Liver (tissue), 8 donors: ENCODE measurements at regions not wholly inside any gene's neighbourhood (a gene's known extent, or its start where the extent isn't known, plus 50 kb on each side); places are given as distances from the start of the nearest gene placed in this dataset.

Experiments
- DNase-seq: peaks from one replicate; pipeline ENCODE4 v3.0.0-alpha.2; 2017; ENCODE audit warnings: low spot score
- H3K27ac ChIP-seq, 2 donors: one replicate each; pipeline ENCODE4 v1.7.0; 2013; ENCODE audit warnings: inconsistent platforms in 2 of 2, low read length in 2 of 2, control low read depth in 1 of 2, low read depth in 1 of 2, mild to moderate bottlenecking in 1 of 2
- H3K27me3 ChIP-seq, 4 donors: one replicate each; pipeline versions ENCODE4 v1.6.1 to v1.7.0; 2013; ENCODE audit warnings: low read length in 3 of 4, inconsistent platforms in 1 of 4, mild to moderate bottlenecking in 1 of 4, moderate library complexity in 1 of 4; ENCODE audit not compliant: control insufficient read depth in 4 of 4, insufficient read depth in 4 of 4
- H3K36me3 ChIP-seq, 4 donors: one replicate each; pipeline versions ENCODE4 v1.6.1 to v1.7.0; 2013; ENCODE audit warnings: low read length in 3 of 4, mild to moderate bottlenecking in 3 of 4, low read depth in 1 of 4, moderate library complexity in 1 of 4; ENCODE audit not compliant: control insufficient read depth in 4 of 4, insufficient read depth in 3 of 4
- H3K4me1 ChIP-seq, 4 donors: one replicate each; pipeline versions ENCODE4 v1.6.1 to v1.7.0; 2013; ENCODE audit warnings: low read length in 3 of 4, mild to moderate bottlenecking in 3 of 4, moderate library complexity in 1 of 4; ENCODE audit not compliant: control insufficient read depth in 4 of 4, insufficient read depth in 4 of 4
- H3K4me3 ChIP-seq, 3 donors: one replicate each; pipeline versions ENCODE4 v1.6.1 to v1.7.0; 2013; ENCODE audit warnings: low read length in 3 of 3, control low read depth in 1 of 3, low read depth in 1 of 3, mild to moderate bottlenecking in 1 of 3
- H3K9ac ChIP-seq, 2 donors: one replicate each; pipeline ENCODE4 v1.7.0; 2013; ENCODE audit warnings: low read length in 2 of 2, mild to moderate bottlenecking in 2 of 2, moderate library complexity in 2 of 2, control low read depth in 1 of 2, low read depth in 1 of 2
- H3K9me3 ChIP-seq, 4 donors: one replicate each; pipeline versions ENCODE4 v1.6.1 to v1.7.0; 2013; ENCODE audit warnings: low read length in 3 of 4; ENCODE audit not compliant: control insufficient read depth in 4 of 4
- CTCF ChIP-seq: fragments of 150-350 bp; IDR thresholded peaks from 2 replicates; pipeline ENCODE4 v1.5.1; 2017; ENCODE audit warnings: improper control_type of control experiment, low read depth, low read length; ENCODE audit not compliant: missing input control
- EGR1 ChIP-seq, 2 donors: IDR thresholded peaks; 2 replicates each; pipeline ENCODE4 v1.6.1; 2016 to 2018; ENCODE audit warnings: antibody characterized with exemption in 2 of 2, low read depth in 2 of 2
- FOXA1 ChIP-seq: IDR thresholded peaks from 2 replicates; pipeline ENCODE4 v1.6.1; 2016; ENCODE audit warnings: antibody characterized with exemption
- FOXA2 ChIP-seq: IDR thresholded peaks from 2 replicates; pipeline ENCODE4 v1.6.1; 2016; ENCODE audit warnings: antibody characterized with exemption
- GABPA ChIP-seq, 2 donors: IDR thresholded peaks in 1 of 2; conservative IDR thresholded peaks in 1 of 2; 2 replicates each; pipeline ENCODE4 v1.6.1; 2016; ENCODE audit warnings: antibody characterized with exemption in 2 of 2, mild to moderate bottlenecking in 1 of 2, moderate library complexity in 1 of 2
- HNF4G ChIP-seq: IDR thresholded peaks from 2 replicates; pipeline ENCODE4 v1.6.1; 2016; ENCODE audit warnings: antibody characterized with exemption
- NR2F2 ChIP-seq: IDR thresholded peaks from 2 replicates; pipeline ENCODE4 v1.6.1; 2016; ENCODE audit warnings: antibody characterized with exemption
- RAD21 ChIP-seq, 2 donors: IDR thresholded peaks; 2 replicates each; pipeline ENCODE4 v1.6.1; 2016; ENCODE audit warnings: antibody characterized with exemption in 2 of 2, mild to moderate bottlenecking in 2 of 2
- RXRA ChIP-seq, 2 donors: IDR thresholded peaks; 2 replicates each; pipeline ENCODE4 v1.6.1; 2017 to 2018; ENCODE audit warnings: antibody characterized with exemption in 2 of 2, mild to moderate bottlenecking in 1 of 2
- SP1 ChIP-seq: IDR thresholded peaks from 2 replicates; pipeline ENCODE4 v1.6.1; 2018; ENCODE audit warnings: antibody characterized with exemption, mild to moderate bottlenecking
- TAF1 ChIP-seq: conservative IDR thresholded peaks from 2 replicates; pipeline ENCODE4 v1.6.1; 2016; ENCODE audit warnings: antibody characterized with exemption, mild to moderate bottlenecking
- YY1 ChIP-seq: IDR thresholded peaks from 2 replicates; pipeline ENCODE4 v1.6.1; 2016; ENCODE audit warnings: antibody characterized with exemption, mild to moderate bottlenecking
- whole genome bisulfite sequencing: extraction: QIAGEN DNeasy Blood & Tissue Kit; methylation state at CpG from one replicate; pipeline ENCODE4 v1.1.7; 2013; 5-methylcytosine and 5-hydroxymethylcytosine counted together
- TF ChIP-seq, protein P1 (sequence below): IDR thresholded peaks from 2 replicates; pipeline ENCODE4 v1.6.1; 2016; ENCODE audit warnings: antibody characterized with exemption
- TF ChIP-seq, protein P2 (sequence below): IDR thresholded peaks from 2 replicates; pipeline ENCODE4 v1.6.1; 2016; ENCODE audit warnings: antibody characterized with exemption
- TF ChIP-seq, protein P3 (sequence below): IDR thresholded peaks from 2 replicates; pipeline ENCODE4 v1.6.1; 2016; ENCODE audit warnings: antibody characterized with exemption, mild to moderate bottlenecking
- donor health status: healthy.
- donor health status: healthy.
- donor health status: healthy.
- donor health status: healthy.
- donor health status: healthy.

DNA sequence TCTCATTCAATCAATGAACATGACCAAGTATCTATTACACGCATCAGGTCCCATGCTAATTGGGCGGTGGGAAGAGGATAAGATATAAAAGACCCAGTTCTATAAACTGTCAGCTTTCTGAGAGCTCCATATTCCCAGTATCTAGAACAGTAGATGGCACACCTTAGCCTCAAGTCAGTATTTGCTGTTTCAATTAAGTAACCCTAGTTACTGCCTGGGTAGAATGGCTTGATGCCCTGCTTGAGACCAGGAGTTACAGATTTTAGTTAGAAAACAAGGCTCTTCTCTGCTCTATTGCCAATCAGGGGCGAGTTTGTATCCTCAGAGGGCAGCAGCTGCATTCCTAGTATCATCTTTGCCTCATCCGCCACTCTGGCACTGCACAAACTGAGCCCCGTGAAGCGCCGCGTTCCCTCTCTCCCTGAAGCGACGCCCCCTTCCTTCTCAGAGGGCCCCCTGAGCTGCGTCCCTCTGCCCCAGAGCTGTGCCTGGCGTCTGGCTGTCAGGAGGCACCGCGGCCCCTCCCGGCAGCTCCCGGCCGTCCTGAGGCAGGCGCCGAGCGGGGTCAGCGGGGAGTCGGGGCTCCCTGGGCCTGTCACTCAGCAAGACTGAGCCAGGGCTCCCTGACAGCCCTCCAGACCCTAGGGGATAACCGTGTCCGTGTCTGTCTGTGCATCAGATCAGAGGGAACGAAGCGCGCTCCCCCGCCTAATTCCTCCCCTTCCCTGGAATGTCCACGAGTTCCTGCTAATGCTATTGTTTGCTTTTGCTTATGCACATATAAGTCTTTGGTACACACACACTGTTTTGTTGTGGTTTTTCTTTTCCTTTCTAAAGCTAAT lies 212.4 kb upstream of the TTC29 start:
- Histone ChIP-seq H3K9ac (no peak overlapping the region), H3K27ac (no peak overlapping the region)
- TF ChIP-seq TAF1 (no peak), YY1 (no peak), HNF4G (no peak), GABPA (IDR thresholded peaks at IDR 0.05 in 1 of 2, conservative IDR thresholded peaks at IDR 0.05 in 1 of 2) (no peak), FOXA1 (no peak), RXRA (IDR thresholded peaks at IDR 0.05) (no peak), EGR1 (IDR thresholded peaks at IDR 0.05; ENCODE audit: low read depth in 2 of 2) (no peak), FOXA2 (no peak), SP1 (no peak)
- TF ChIP-seq, protein P1, sequence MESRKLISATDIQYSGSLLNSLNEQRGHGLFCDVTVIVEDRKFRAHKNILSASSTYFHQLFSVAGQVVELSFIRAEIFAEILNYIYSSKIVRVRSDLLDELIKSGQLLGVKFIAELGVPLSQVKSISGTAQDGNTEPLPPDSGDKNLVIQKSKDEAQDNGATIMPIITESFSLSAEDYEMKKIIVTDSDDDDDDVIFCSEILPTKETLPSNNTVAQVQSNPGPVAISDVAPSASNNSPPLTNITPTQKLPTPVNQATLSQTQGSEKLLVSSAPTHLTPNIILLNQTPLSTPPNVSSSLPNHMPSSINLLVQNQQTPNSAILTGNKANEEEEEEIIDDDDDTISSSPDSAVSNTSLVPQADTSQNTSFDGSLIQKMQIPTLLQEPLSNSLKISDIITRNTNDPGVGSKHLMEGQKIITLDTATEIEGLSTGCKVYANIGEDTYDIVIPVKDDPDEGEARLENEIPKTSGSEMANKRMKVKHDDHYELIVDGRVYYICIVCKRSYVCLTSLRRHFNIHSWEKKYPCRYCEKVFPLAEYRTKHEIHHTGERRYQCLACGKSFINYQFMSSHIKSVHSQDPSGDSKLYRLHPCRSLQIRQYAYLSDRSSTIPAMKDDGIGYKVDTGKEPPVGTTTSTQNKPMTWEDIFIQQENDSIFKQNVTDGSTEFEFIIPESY = no peak
- TF ChIP-seq, protein P2, sequence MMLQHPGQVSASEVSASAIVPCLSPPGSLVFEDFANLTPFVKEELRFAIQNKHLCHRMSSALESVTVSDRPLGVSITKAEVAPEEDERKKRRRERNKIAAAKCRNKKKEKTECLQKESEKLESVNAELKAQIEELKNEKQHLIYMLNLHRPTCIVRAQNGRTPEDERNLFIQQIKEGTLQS = no peak
- TF ChIP-seq, protein P3, sequence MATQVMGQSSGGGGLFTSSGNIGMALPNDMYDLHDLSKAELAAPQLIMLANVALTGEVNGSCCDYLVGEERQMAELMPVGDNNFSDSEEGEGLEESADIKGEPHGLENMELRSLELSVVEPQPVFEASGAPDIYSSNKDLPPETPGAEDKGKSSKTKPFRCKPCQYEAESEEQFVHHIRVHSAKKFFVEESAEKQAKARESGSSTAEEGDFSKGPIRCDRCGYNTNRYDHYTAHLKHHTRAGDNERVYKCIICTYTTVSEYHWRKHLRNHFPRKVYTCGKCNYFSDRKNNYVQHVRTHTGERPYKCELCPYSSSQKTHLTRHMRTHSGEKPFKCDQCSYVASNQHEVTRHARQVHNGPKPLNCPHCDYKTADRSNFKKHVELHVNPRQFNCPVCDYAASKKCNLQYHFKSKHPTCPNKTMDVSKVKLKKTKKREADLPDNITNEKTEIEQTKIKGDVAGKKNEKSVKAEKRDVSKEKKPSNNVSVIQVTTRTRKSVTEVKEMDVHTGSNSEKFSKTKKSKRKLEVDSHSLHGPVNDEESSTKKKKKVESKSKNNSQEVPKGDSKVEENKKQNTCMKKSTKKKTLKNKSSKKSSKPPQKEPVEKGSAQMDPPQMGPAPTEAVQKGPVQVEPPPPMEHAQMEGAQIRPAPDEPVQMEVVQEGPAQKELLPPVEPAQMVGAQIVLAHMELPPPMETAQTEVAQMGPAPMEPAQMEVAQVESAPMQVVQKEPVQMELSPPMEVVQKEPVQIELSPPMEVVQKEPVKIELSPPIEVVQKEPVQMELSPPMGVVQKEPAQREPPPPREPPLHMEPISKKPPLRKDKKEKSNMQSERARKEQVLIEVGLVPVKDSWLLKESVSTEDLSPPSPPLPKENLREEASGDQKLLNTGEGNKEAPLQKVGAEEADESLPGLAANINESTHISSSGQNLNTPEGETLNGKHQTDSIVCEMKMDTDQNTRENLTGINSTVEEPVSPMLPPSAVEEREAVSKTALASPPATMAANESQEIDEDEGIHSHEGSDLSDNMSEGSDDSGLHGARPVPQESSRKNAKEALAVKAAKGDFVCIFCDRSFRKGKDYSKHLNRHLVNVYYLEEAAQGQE = no peak

GRCh38 chr4:147160908-147161513 lies 215.3 kb upstream of the TTC29 start:
- H3K9me3 ChIP-seq = no peaks in the 10 kb centered on the region
- 34% methylated on average over 3 of the region's 3 CpGs for WGBS
- no peaks in the 10 kb centered on the region for H3K36me3 ChIP-seq
- peaks cover 0 to 2% (median under 1%) of the 10 kb centered on the region in 4 donors for H3K4me1 ChIP-seq
- H3K27me3 ChIP-seq = peaks cover 0 to 14% (median 2%) of the 10 kb centered on the region in 4 donors
- no peak overlapping the region for H3K27ac ChIP-seq
- H3K4me3 ChIP-seq = no peak overlapping the region
- no peak for TF ChIP-seq FOXA1
- TF ChIP-seq, protein P3 = no peak
- TF ChIP-seq CTCF = peak; percentile 72
- peak; percentile 57 for TF ChIP-seq NR2F2
- TF ChIP-seq RAD21 (IDR thresholded peaks at IDR 0.05) = peak; percentile 79 to 85
- no peak for TF ChIP-seq FOXA2
- H3K9ac ChIP-seq = no peak overlapping the region
- no peak for DNase-seq

More for the DNA sequence above, 212.4 kb upstream of the TTC29 start:
- Histone ChIP-seq H3K9me3 (no peaks in the 10 kb centered on the region), H3K36me3 (no peaks in the 10 kb centered on the region), H3K4me3 (peak overlapping the region in 1 of 3 donors; percentile 41), H3K27me3 (peaks cover 0 to 11% (median 2%) of the 10 kb centered on the region in 4 donors), H3K4me1 (peaks cover 0 to 2% (median under 1%) of the 10 kb centered on the region in 4 donors)
- 13% methylated on average over 29 of the region's 29 CpGs for WGBS
- DNase-seq = no peak
